Fibroblast of pulmonary artery (primary cell): ENCODE measurements at regions not wholly inside any gene's neighbourhood (a gene's known extent, or its start where the extent isn't known, plus 50 kb on each side); places are given as distances from the start of the nearest gene placed in this dataset.

ENCODE experiments used
- DNase-seq: peaks from one replicate; pipeline ENCODE4 v3.0.0-alpha.2; 2010; ENCODE audit warnings: low read depth
- H3K4me3 ChIP-seq: replicated peaks from 2 replicates; pipeline ENCODE4 v1.5.1; 2011; ENCODE audit warnings: low read depth, mild to moderate bottlenecking, control low read depth, low read length, moderate library complexity
- CTCF ChIP-seq: IDR thresholded peaks from 2 replicates; pipeline ENCODE4 v1.5.1; 2011; ENCODE audit warnings: mild to moderate bottlenecking, control low read depth, low read length, inconsistent platforms; ENCODE audit errors: missing control alignments

- no peak for TF ChIP-seq CTCF
- DNase-seq, result no peak
- H3K4me3 ChIP-seq, result no peak overlapping the region
Observed at GRCh38 chr19:30090476-30090875, 148.4 kb downstream of the URI1 start.

- no peak for TF ChIP-seq CTCF
Observed at GRCh38 chr19:30090963-30091362, 148.9 kb downstream of the URI1 start.

GRCh38 chr19:30091456-30091855, 149.4 kb downstream of the URI1 start:
- TF ChIP-seq CTCF, result no peak
- no peak overlapping the region for H3K4me3 ChIP-seq
- DNase-seq, result no peak

More at GRCh38 chr19:30090963-30091362, 148.9 kb downstream of the URI1 start:
- DNase-seq, result no peak
- no peak overlapping the region for H3K4me3 ChIP-seq

- no peak overlapping the region for H3K4me3 ChIP-seq
- TF ChIP-seq CTCF, result no peak
- no peak for DNase-seq
Observed at GRCh38 chr19:30091856-30092255, 149.8 kb downstream of the URI1 start.

GRCh38 chr19:30092721-30093569, 150.9 kb downstream of the URI1 start:
- no peak overlapping the region for H3K4me3 ChIP-seq
- TF ChIP-seq CTCF, result no peak
- no peak for DNase-seq

- DNase-seq, result no peak
- no peak overlapping the region for H3K4me3 ChIP-seq
- no peak for TF ChIP-seq CTCF
Observed at GRCh38 chr19:30093966-30094755, 152.1 kb downstream of the URI1 start.
